Trophoblast cell (in vitro differentiated cells and primary cell): ENCODE measurements at regions not wholly inside any gene's neighbourhood (a gene's known extent, or its start where the extent isn't known, plus 50 kb on each side); places are given as distances from the start of the nearest gene placed in this dataset.

ENCODE experiments used
- DNase-seq, 2 donors: peaks; one replicate each; pipeline ENCODE4 v3.0.0-alpha.2; 2016
- H2AFZ ChIP-seq: 2 replicates; pipeline ENCODE4 v1.6.1; 2013; ENCODE audit warnings: low read length, moderate library complexity, mild to moderate bottlenecking; ENCODE audit not compliant: insufficient read depth, poor library complexity
- H2AK5ac ChIP-seq: 2 replicates; pipeline ENCODE4 v1.6.1; 2013; ENCODE audit warnings: mild to moderate bottlenecking, low read length
- H2BK120ac ChIP-seq: 2 replicates; pipeline ENCODE4 v1.6.1; 2013; ENCODE audit warnings: low read length, mild to moderate bottlenecking, moderate library complexity; ENCODE audit not compliant: insufficient read depth, poor library complexity
- H2BK12ac ChIP-seq: 2 replicates; pipeline ENCODE4 v1.6.1; 2013; ENCODE audit warnings: mild to moderate bottlenecking, low read length, moderate library complexity
- H2BK5ac ChIP-seq: 2 replicates; pipeline ENCODE4 v1.6.1; 2013; ENCODE audit warnings: low read length, low read depth, moderate library complexity, mild to moderate bottlenecking; ENCODE audit not compliant: poor library complexity
- H3K14ac ChIP-seq: 2 replicates; pipeline ENCODE4 v1.6.1; 2013; ENCODE audit warnings: mild to moderate bottlenecking, low read length
- H3K18ac ChIP-seq: 2 replicates; pipeline ENCODE4 v1.6.1; 2013; ENCODE audit warnings: mild to moderate bottlenecking, low read length
- H3K23ac ChIP-seq: 2 replicates; pipeline ENCODE4 v1.6.1; 2013; ENCODE audit warnings: low read length
- H3K27ac ChIP-seq: 2 replicates; pipeline ENCODE4 v1.5.1; 2013; ENCODE audit warnings: low read depth, mild to moderate bottlenecking, inconsistent platforms, low read length, moderate library complexity
- H3K27me3 ChIP-seq: 2 replicates; pipeline ENCODE4 v1.6.1; 2013; ENCODE audit warnings: inconsistent platforms, mild to moderate bottlenecking, low read length, moderate library complexity; ENCODE audit not compliant: insufficient read depth
- H3K36me3 ChIP-seq, 2 experiments: 1 replicate in 1 of 2; 2 replicates in 1 of 2; pipeline ENCODE4 v1.6.1; 2013; ENCODE audit warnings: low read length in 2 of 2, mild to moderate bottlenecking in 2 of 2, moderate library complexity in 1 of 2; ENCODE audit not compliant: insufficient read depth in 2 of 2, control insufficient read depth in 1 of 2
- H3K4ac ChIP-seq: 2 replicates; pipeline ENCODE4 v1.6.1; 2013; ENCODE audit warnings: low read depth, mild to moderate bottlenecking, low read length, moderate library complexity
- H3K4me1 ChIP-seq, 2 experiments: 1 replicate in 1 of 2; 2 replicates in 1 of 2; pipeline ENCODE4 v1.6.1; 2013; ENCODE audit warnings: low read length in 2 of 2, mild to moderate bottlenecking in 2 of 2, moderate library complexity in 1 of 2; ENCODE audit not compliant: insufficient read depth in 2 of 2, control insufficient read depth in 1 of 2
- H3K4me2 ChIP-seq: 2 replicates; pipeline ENCODE4 v1.6.1; 2013; ENCODE audit warnings: inconsistent platforms, mild to moderate bottlenecking, low read length, moderate library complexity
- H3K4me3 ChIP-seq: 2 replicates; pipeline ENCODE4 v1.5.1; 2013; ENCODE audit warnings: mild to moderate bottlenecking, low read depth, low read length, inconsistent platforms
- H3K79me1 ChIP-seq: one replicate; pipeline ENCODE4 v1.6.1; 2013; ENCODE audit warnings: low read length
- H3K79me2 ChIP-seq: 2 replicates; pipeline ENCODE4 v1.6.1; 2013; ENCODE audit warnings: low read length, mild to moderate bottlenecking; ENCODE audit not compliant: control insufficient read depth, insufficient read depth, poor library complexity
- H3K9ac ChIP-seq: 2 replicates; pipeline ENCODE4 v1.6.1; 2013; ENCODE audit warnings: mild to moderate bottlenecking, low read length
- H3K9me3 ChIP-seq: 2 replicates; pipeline ENCODE4 v1.6.1; 2013; ENCODE audit warnings: low read depth, mild to moderate bottlenecking, control low read depth, inconsistent platforms, low read length; ENCODE audit not compliant: insufficient read depth
- H4K12ac ChIP-seq: 2 replicates; pipeline ENCODE4 v1.6.1; 2013; ENCODE audit warnings: low read depth, mild to moderate bottlenecking, low read length, moderate library complexity
- H4K8ac ChIP-seq: 2 replicates; pipeline ENCODE4 v1.6.1; 2013; ENCODE audit warnings: low read depth, mild to moderate bottlenecking, low read length, moderate library complexity
- H4K91ac ChIP-seq: one replicate; pipeline ENCODE4 v1.6.1; 2013; ENCODE audit warnings: low read depth, mild to moderate bottlenecking, low read length, moderate library complexity
- WGBS: extraction: QIAGEN DNeasy Blood & Tissue Kit; methylation state at CpG from one replicate; pipeline ENCODE4 v1.1.7; 2013; ENCODE audit warnings: missing lambda C conversion rate; ENCODE audit not compliant: insufficient read length, insufficient coverage; ENCODE audit errors: extremely low coverage; 5-methylcytosine and 5-hydroxymethylcytosine counted together

- no peaks in the 10 kb centered on the region for H3K79me1 ChIP-seq
- no peak overlapping the region for H2AFZ ChIP-seq
- H3K4me1 ChIP-seq: no peaks in the 10 kb centered on the region
- no peak overlapping the region for H2BK12ac ChIP-seq
- H2BK120ac ChIP-seq: no peak overlapping the region
- H3K14ac ChIP-seq: no peak overlapping the region
- H4K91ac ChIP-seq: no peak overlapping the region
- no peak overlapping the region for H4K12ac ChIP-seq
- H3K4me2 ChIP-seq: no peak overlapping the region
- H3K27ac ChIP-seq: no peak overlapping the region
- no peak overlapping the region for H3K9ac ChIP-seq
- H3K18ac ChIP-seq: no peak overlapping the region
- H3K27me3 ChIP-seq: no peaks in the 10 kb centered on the region
- no peak overlapping the region for H3K4ac ChIP-seq
- H2AK5ac ChIP-seq: no peak overlapping the region
- H3K36me3 ChIP-seq: no peaks in the 10 kb centered on the region
- H3K9me3 ChIP-seq: no peaks in the 10 kb centered on the region
- no peak overlapping the region for H3K23ac ChIP-seq
- no peak for DNase-seq
- H3K4me3 ChIP-seq: no peak overlapping the region
- H4K8ac ChIP-seq: no peak overlapping the region
- WGBS: no CpG with 5 or more reads among the region's 3 CpGs
- no peak overlapping the region for H2BK5ac ChIP-seq
- no peaks in the 10 kb centered on the region for H3K79me2 ChIP-seq
These were observed 562.7 kb upstream of the NRSN1 start for GRCh38 chr6:23563323-23563722.

GRCh38 chr6:23566418-23566817, 559.6 kb upstream of the NRSN1 start:
- H4K12ac ChIP-seq: no peak overlapping the region
- no peak overlapping the region for H3K18ac ChIP-seq
- H4K8ac ChIP-seq: no peak overlapping the region
- no peak overlapping the region for H2BK120ac ChIP-seq
- H4K91ac ChIP-seq: no peak overlapping the region
- no peak overlapping the region for H2AFZ ChIP-seq
- H3K36me3 ChIP-seq: no peaks in the 10 kb centered on the region
- no peak overlapping the region for H3K9ac ChIP-seq
- no peak overlapping the region for H2BK5ac ChIP-seq
- H3K27ac ChIP-seq: no peak overlapping the region
- no peak overlapping the region for H2AK5ac ChIP-seq
- no peaks in the 10 kb centered on the region for H3K27me3 ChIP-seq
- H3K79me1 ChIP-seq: no peaks in the 10 kb centered on the region
- H3K4me1 ChIP-seq: no peaks in the 10 kb centered on the region
- no CpG with 5 or more reads among the region's 4 CpGs for WGBS
- H3K9me3 ChIP-seq: no peaks in the 10 kb centered on the region
- H3K4me3 ChIP-seq: no peak overlapping the region
- H3K4me2 ChIP-seq: no peak overlapping the region
- no peak overlapping the region for H2BK12ac ChIP-seq
- no peak overlapping the region for H3K14ac ChIP-seq
- no peak overlapping the region for H3K23ac ChIP-seq
- H3K4ac ChIP-seq: no peak overlapping the region
- no peak for DNase-seq
- H3K79me2 ChIP-seq: no peaks in the 10 kb centered on the region

GRCh38 chr6:23568292-23568691, 557.7 kb upstream of the NRSN1 start:
- DNase-seq: peak in 1 of 2 donors; percentile 53
- no CpG with 5 or more reads among the region's 1 CpG for WGBS
- H3K4me1 ChIP-seq: no peaks in the 10 kb centered on the region

GRCh38 chr6:23584134-23584763, 541.8 kb upstream of the NRSN1 start:
- Histone ChIP-seq H4K12ac (no peak overlapping the region), H2BK5ac (no peak overlapping the region), H3K79me1 (no peaks in the 10 kb centered on the region), H3K79me2 (no peaks in the 10 kb centered on the region), H3K4me1 (no peaks in the 10 kb centered on the region), H4K91ac (no peak overlapping the region), H3K23ac (no peak overlapping the region), H3K36me3 (no peaks in the 10 kb centered on the region), H3K18ac (no peak overlapping the region), H3K4ac (no peak overlapping the region), H4K8ac (no peak overlapping the region), H3K4me2 (no peak overlapping the region), H2BK120ac (no peak overlapping the region), H3K9me3 (no peaks in the 10 kb centered on the region), H2BK12ac (no peak overlapping the region), H3K14ac (no peak overlapping the region), H3K9ac (no peak overlapping the region), H3K27ac (no peak overlapping the region), H3K27me3 (no peaks in the 10 kb centered on the region), H3K4me3 (no peak overlapping the region), H2AK5ac (no peak overlapping the region), H2AFZ (no peak overlapping the region)
- no CpG with 5 or more reads among the region's 5 CpGs for WGBS
- DNase-seq: peak in 1 of 2 donors; percentile 12

More at GRCh38 chr6:23568292-23568691, 557.7 kb upstream of the NRSN1 start:
- H3K79me1 ChIP-seq: no peaks in the 10 kb centered on the region
- no peak overlapping the region for H2AK5ac ChIP-seq
- H4K8ac ChIP-seq: no peak overlapping the region
- no peaks in the 10 kb centered on the region for H3K79me2 ChIP-seq
- H2BK120ac ChIP-seq: no peak overlapping the region
- H4K91ac ChIP-seq: no peak overlapping the region
- H3K27me3 ChIP-seq: no peaks in the 10 kb centered on the region
- no peak overlapping the region for H3K18ac ChIP-seq
- no peak overlapping the region for H3K27ac ChIP-seq
- no peak overlapping the region for H4K12ac ChIP-seq
- no peak overlapping the region for H3K9ac ChIP-seq
- H3K4ac ChIP-seq: no peak overlapping the region
- H3K9me3 ChIP-seq: no peaks in the 10 kb centered on the region
- H2AFZ ChIP-seq: no peak overlapping the region
- H3K14ac ChIP-seq: no peak overlapping the region
- no peak overlapping the region for H3K4me2 ChIP-seq
- no peak overlapping the region for H3K4me3 ChIP-seq
- H3K36me3 ChIP-seq: no peaks in the 10 kb centered on the region
- H2BK5ac ChIP-seq: no peak overlapping the region
- no peak overlapping the region for H2BK12ac ChIP-seq
- no peak overlapping the region for H3K23ac ChIP-seq
